Stimulated activated naive CD8-positive, alpha-beta T cell treated with anti-CD3 and anti-CD28 coated beads, Interleukin-15, Interleukin-2, amounts not matched to agents 100 ng/mL and 50 ng/mL, for 24 hours (primary cell): ENCODE measurements at regions not wholly inside any gene's neighbourhood (a gene's known extent, or its start where the extent isn't known, plus 50 kb on each side); places are given as distances from the start of the nearest gene placed in this dataset.

Experiments
- H3K27ac Mint-ChIP-seq: one replicate; pipeline ENCODE4 v1.8.0; 2021; ENCODE audit warnings: mild to moderate bottlenecking, mixed read lengths
- H3K27me3 Mint-ChIP-seq: one replicate; pipeline ENCODE4 v1.8.0; 2021; ENCODE audit warnings: mixed read lengths
- H3K36me3 Mint-ChIP-seq: one replicate; pipeline ENCODE4 v1.8.0; 2021; ENCODE audit warnings: low read depth, mixed read lengths
- H3K4me1 Mint-ChIP-seq: one replicate; pipeline ENCODE4 v1.8.0; 2021; ENCODE audit warnings: low read depth, mixed read lengths
- H3K4me3 Mint-ChIP-seq: one replicate; pipeline ENCODE4 v1.8.0; 2021; ENCODE audit warnings: mild to moderate bottlenecking, mixed read lengths
- H3K9me3 Mint-ChIP-seq: one replicate; pipeline ENCODE4 v1.8.0; 2021; ENCODE audit warnings: mixed read lengths

GRCh38 chr12:74455429-74455828, 82.2 kb upstream of the ATXN7L3B start:
- no peaks in the 10 kb centered on the region for H3K4me1 Mint-ChIP-seq
- no peaks in the 10 kb centered on the region for H3K27me3 Mint-ChIP-seq
- H3K36me3 Mint-ChIP-seq: no peaks in the 10 kb centered on the region
- no peaks in the 10 kb centered on the region for H3K9me3 Mint-ChIP-seq
- H3K4me3 Mint-ChIP-seq: no peak overlapping the region
- no peak overlapping the region for H3K27ac Mint-ChIP-seq

GRCh38 chr12:74456431-74456830, 81.2 kb upstream of the ATXN7L3B start:
- Mint-ChIP-seq H3K9me3 (no peaks in the 10 kb centered on the region), H3K27ac (no peak overlapping the region), H3K36me3 (no peaks in the 10 kb centered on the region), H3K27me3 (no peaks in the 10 kb centered on the region), H3K4me1 (no peaks in the 10 kb centered on the region), H3K4me3 (no peak overlapping the region)

GRCh38 chr12:74468401-74468800, 69.2 kb upstream of the ATXN7L3B start:
- Mint-ChIP-seq H3K9me3 (peaks cover 5% of the 10 kb centered on the region), H3K4me3 (no peak overlapping the region), H3K36me3 (no peaks in the 10 kb centered on the region), H3K27me3 (peaks cover 6% of the 10 kb centered on the region), H3K4me1 (no peaks in the 10 kb centered on the region), H3K27ac (no peak overlapping the region)

- no peaks in the 10 kb centered on the region for H3K36me3 Mint-ChIP-seq
- no peak overlapping the region for H3K27ac Mint-ChIP-seq
- no peaks in the 10 kb centered on the region for H3K4me1 Mint-ChIP-seq
- no peaks in the 10 kb centered on the region for H3K27me3 Mint-ChIP-seq
- no peak overlapping the region for H3K4me3 Mint-ChIP-seq
- H3K9me3 Mint-ChIP-seq: no peaks in the 10 kb centered on the region
Measured at GRCh38 chr12:74476234-74476633, 61.4 kb upstream of the ATXN7L3B start.

- Mint-ChIP-seq H3K4me3 (no peak overlapping the region), H3K9me3 (no peaks in the 10 kb centered on the region), H3K4me1 (no peaks in the 10 kb centered on the region), H3K36me3 (no peaks in the 10 kb centered on the region), H3K27me3 (peaks cover 5% of the 10 kb centered on the region), H3K27ac (no peak overlapping the region)
Measured at GRCh38 chr12:74481078-74481477, 56.6 kb upstream of the ATXN7L3B start.

GRCh38 chr12:74482115-74482514, 55.5 kb upstream of the ATXN7L3B start:
- Mint-ChIP-seq H3K27ac (no peak overlapping the region), H3K27me3 (peaks cover 5% of the 10 kb centered on the region), H3K36me3 (no peaks in the 10 kb centered on the region), H3K4me1 (no peaks in the 10 kb centered on the region), H3K9me3 (no peaks in the 10 kb centered on the region), H3K4me3 (no peak overlapping the region)

- Mint-ChIP-seq H3K9me3 (no peaks in the 10 kb centered on the region), H3K4me1 (no peaks in the 10 kb centered on the region), H3K4me3 (no peak overlapping the region), H3K36me3 (no peaks in the 10 kb centered on the region), H3K27ac (no peak overlapping the region), H3K27me3 (peaks cover 5% of the 10 kb centered on the region)
Measured at GRCh38 chr12:74483057-74483456, 54.6 kb upstream of the ATXN7L3B start.
